Activated CD4-positive, alpha-beta T cell treated with anti-CD3 and anti-CD28 coated beads for 24 hours (primary cell): ENCODE measurements at regions not wholly inside any gene's neighbourhood (a gene's known extent, or its start where the extent isn't known, plus 50 kb on each side); places are given as distances from the start of the nearest gene placed in this dataset.
"Not testable (repeated sequence)": the region's sequence is repeated elsewhere in the genome, so short reads cannot be mapped to it uniquely, and the experiment has no call there.

Experiments
- DNase-seq, 2 donors: peaks; one replicate each; pipeline ENCODE4 v3.0.0-alpha.2; 2020; ENCODE audit warnings: low read depth in 2 of 2

DNA sequence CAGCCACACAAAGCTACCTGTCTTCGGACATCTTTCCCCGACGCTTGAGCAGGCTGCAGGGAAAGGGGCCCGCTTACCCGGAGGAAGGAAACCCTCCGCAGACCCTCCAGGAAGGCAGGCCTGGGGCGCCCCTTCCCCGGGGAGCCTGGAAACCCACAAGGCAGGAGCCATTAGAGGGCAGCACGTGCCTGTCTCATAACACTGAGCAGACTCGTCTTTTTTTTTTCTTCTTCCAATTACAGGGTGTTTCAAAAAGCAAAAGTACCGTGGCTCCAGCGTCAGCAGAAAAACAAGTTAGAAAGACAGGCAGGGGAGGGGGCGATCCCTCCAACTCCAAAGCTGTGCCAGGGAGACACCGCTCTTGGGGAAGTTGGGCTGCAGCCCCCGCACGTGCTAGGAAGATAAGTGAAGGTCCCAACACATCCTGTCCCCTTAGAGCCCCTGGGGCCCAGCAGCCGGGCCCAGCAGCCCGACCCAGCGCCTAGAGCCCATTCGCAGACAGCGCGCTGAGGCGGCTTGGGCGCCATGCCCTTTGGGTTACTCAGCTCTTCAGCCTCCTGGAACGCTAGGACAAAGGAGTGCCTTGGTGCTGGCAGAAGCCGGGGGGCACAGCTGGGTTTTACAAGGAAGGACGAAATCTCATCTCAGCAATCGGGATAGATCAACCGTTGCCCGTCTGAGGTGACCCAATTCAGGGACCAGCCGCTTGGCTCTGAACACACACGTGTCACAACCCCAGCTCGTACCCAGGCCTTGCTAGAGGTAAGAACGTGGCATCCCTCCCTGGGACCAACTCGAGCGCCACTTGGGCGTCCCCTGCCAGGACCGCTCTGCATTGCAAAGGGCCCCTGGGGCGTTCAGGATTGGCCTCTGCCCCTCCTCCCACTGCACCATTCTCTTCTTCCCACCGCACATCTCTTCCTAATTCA, 136.3 kb downstream of the LY86 start:
- DNase-seq: peak; percentile 28 to 33

DNA sequence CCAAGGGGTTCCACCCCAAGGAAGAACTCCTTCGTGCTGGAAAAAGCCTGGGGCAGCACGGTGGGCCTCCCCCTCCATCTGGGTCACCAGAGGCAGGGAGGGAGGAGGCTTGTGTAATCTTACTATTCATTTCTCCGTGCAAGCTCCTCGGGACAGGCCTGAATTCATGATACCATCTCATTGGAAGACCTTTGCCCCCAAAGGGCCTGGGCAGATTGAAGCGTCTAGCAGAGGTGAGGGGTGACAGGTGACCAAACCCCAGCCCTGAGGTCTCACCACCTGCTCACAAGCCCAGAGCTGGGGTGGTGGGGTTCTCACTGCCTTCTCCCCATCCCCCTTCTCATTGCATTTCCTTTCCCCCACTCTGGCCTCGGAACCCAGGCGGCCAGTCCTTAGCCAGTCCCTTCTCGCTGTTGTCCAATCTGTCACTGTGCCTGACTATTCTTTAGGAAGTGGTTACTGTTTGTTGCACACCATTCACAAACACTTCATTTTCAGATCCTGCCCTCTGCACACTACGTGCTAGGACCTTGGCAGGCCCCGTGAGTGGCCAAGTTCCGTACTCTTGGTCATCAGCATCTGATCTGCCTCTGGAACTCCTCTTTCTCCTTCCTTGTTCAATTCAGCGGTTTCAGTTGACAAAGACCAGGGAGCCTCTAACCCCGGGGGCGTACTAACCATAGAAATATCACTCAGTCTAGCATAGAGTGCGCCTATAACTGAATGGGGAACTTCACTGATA, 137.1 kb downstream of the LY86 start:
- DNase-seq: no peak

DNA sequence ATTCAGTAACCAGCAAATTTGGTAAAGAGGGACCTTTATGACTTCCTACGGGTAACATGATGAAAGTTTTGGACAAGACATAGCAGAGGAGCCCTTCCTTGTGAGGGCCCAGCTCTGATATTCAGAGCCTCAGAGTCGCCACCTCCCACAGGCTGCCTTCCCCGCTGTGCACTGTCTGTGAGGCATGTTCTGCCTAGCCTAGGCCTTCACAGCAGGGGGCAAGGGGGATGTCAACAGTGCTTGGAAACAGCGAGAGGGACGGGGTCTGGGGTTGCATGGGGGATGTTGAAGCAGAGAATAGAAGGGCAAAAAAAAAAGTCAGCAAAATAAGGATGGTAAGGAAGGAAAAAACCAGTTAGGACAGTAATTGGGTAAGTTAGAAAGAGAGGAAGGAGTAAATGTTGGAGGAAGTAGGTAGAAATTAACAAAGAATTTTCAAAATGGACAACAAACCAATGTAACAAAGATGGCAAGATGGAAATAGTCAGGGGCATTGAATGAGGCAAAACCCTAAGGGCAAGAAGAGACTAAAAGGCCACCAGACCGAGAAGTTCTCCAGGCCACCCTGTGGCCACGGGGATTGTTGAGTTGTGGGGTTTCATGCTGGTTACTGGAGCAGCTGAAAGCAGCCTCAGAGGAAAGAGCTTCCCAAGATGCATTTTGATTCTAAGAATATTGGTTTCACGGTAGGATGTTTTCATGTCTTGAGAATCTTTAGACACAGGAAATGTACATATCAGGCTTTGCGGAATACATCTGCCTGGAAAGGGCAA, 139.8 kb downstream of the LY86 start:
- no peak for DNase-seq

DNA sequence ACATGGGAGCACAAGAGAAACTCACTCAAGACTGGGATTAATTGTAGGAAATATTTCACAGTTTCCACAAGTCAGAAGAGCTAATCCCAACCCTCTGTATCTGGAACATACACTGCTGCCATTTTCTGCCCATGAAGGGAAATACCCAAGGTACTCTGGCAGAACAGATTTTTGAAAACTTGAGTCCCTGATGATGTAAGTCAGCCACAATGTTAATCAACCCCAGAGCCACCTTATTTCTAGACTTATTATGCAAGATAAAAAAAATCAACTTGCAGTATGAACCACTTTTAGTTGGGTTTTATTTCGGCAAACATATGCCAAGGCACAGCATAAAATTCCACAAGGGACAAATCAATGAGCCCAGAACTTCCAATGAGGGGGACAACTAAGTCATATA, 141.5 kb downstream of the LY86 start:
- DNase-seq: no peak

DNA sequence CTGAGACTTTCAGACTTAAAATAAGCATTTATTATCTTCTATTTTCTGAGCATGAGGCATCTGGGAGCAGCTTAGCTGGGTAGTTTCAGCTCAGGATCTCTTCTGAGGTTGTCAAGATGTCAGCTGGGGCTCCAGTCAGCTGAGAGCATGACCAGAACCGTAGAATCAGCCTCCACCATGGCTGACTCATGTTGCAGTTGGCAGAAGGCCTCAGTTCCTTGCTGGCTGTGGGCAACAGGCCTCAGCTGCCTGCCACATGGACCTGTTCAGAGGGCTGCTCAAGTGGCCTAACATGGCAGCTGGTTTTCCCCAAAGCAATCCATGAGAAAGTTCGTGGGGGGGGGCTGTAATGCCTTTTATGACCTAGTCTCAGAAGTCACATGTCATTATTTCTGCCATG, 142.3 kb downstream of the LY86 start:
- no peak for DNase-seq

DNA sequence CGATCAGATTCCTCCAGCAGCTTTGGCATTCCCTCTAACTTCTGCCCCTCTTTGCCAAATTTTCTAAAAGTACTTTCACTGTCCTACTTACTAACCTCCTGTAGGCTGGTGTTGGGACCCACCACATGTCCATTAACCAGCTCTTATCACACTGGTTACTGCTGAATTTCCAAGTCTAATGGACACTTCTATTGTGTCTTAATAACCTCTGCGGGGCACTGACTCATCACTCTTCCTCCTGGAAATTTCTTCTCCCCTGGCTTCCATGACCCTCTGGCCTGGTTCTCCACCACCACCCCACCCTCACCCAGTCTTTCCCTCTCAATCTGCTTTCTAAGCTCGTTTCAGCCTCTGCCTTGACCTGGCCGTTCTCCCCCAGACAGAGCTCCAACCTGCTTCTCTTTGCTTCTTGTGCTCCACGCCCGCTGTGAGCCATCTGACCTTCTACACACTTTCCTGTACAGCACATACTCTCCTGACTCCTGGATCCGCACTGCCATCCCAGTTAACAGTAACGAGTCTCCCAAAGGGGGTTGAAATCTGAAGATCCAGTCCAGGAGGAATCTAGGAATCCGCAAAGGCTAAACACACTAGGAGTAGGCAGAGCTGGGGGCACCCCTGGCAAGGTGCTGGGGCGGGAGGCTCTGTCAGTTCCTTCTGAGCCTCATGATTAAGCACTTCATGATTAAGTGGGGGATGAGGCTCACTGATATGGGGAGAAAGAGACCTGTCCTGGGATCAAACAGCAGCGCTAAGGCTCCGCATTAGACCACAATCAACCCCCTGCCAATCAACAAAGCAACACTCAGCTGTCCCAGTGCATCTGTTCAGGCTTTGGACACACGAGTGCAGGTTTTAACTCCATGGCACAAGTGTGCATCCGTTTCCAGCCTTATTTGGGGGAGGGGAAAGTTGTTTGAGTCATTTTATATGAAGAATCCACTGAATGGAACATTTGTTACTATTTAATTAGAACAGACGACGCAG, 146.3 kb downstream of the LY86 start:
- no peak for DNase-seq

DNA sequence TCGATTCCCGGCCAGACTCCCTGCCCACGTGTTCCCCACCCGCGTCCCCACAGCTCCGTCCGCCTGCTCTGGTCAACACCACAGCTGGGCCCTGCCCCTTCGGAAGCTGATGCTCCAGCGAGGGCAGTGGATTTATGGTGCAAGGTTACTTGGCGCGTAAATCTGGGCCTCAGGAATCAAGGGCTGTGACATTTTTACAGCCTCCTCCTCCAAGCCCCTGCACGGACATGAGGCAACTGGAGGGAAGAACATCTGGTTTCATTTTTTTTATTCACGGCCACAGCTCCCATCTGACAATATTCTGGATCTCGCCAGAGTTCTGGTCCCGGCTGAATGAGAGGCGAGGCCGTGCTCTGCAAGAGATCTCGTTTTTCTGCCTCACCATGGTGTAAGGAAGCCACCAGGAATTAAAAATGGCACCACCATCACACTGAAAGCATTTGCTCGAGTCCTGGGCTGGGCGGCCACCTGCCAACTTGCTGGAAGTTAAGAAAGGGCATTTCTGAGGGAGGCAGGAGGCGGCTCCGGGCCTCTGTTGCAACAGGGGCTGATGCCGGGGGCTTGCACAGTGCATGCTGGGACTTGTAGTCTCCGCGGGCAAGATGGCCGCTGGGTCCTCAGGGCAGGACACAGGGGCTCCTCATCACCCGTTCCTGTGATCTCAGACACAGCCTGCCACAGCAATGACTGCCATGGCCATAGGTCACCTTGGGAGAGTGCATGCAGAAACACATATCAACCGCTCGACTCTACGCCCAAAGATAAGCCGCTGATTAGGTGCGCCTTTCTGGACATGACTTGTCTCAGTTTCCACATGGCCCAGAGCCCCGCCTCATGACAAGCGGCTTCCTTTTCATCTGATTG, 148.5 kb downstream of the LY86 start:
- DNase-seq: no peak

DNA sequence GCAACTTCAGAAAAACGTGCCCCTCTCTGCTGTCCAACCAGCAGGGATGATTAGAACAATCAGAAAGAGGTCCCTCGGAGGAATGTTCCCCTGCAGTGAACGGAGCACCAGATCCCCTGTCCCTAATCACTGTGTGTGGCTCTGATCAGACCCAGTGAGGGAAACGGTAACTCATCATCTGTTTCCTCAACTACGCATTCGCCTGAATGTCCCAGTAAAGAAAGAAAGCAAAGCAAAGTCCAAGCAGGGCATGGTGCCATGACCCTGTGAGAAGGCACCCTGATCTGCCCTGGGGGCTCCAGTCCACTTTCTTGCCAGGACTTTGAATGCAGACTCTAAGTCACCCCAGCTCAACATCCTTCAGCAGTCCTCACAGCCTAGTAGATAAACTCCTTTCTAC, 149.2 kb downstream of the LY86 start:
- DNase-seq: no peak

DNA sequence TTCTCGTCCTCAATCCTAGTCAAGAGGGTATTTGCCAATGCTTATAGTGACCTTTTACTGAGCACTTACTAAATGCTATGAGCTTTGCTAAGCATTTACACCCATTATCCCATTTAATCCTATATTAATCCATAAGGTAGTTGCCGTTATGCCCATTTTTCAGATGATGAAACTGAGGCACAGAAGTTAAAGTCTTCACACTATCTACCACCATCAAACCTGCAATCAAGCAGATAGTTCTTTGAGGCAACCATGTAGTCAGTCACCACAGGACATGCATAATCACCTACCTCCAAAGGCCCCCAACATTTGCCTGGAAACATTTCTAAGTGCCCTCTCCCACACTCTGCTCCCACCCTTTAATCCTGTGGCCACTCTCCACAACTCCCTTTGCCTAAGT, 149.6 kb downstream of the LY86 start:
- DNase-seq: no peak

DNA sequence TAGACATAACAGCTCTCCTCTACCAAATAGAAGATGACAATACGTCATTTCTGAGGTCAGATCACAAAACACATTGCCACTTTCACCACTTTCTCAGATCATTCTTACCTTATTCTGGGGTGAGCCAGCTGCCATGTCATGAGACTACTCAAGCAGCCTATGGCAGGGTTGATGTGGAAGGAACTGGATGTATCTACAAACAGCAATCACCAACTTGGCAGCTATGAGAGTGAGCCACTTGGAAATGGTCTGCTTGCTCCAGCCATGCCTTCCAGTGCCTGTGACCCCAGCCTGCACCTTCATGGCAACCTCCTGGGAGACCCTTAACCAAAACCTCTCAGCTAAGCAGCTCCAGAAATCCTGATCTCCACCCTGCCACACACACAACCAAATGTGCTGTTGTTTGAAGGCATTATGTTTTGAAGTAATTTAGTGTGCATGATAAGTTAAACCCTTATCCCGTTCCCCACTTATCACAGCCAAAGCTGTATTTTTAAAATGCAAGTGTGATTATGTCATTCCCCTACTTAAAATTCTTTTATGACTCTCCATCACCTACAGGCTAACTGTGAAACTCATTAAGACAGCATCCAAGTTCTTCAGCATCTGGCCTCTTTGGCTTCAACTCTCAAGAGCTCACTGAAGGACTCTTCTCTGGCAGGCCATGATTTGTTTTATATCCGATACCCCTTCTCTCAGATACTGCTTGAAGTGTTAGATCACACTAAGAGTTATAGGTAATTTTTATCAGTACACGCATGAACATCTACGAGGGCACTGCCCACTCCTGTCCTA, 150.6 kb downstream of the LY86 start:
- no peak for DNase-seq

DNA sequence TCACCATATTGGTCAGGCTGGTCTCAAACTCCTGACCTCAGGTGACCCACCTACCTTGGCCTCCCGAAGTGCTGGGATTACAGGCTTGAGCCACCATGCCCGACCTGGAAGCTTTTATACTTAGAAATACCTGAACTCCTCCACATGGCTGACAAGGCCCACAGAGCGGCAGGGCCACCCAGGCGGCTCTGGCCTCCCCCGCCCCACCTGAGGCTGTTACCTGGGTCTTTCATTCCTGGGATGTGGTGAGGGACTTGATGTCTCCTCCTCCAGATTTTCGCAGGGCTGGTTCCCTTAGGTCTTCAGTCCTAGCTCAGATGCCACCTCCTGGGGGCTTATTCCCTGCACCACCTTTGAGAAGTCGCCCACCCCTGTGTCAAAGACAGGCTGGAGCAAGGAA, 152.1 kb downstream of the LY86 start:
- no peak for DNase-seq

DNA sequence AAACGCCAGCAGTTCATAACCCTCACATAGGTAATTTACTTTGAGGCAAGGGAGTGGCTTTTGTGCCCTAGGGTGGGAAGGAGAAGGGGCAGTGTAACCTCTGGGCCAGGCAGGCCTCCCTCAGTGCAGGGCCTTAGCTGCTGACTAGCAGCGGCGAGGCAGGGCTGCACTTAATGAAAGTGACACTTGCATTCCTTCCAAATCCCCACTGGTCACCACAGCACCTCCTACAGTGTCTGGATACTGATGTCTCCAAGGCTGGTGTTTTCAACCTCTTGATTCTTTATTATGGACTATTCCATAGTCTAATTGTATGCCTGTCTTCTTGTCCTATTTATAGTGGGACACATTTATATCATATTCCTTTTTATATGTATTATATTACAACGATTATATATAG, 152.7 kb downstream of the LY86 start:
- DNase-seq: no peak

DNA sequence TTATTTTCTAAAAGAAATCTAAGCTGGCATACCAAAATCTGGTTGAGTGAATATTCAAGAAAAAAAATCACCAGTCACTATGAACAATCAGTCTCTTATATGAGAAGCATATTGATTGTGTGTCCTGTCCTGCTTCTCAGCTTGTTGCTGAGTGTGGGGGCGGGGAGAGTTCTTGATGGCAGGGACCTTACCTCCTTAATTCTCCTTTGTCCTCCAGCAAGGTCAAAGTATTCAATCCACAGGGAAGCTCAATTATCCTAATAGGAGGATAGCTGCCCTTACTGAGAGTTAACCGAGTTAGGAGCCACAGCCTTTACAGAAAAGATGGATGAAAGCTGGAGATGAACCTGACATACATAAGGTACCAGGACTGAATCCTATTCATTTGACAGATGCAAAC, 154.0 kb downstream of the LY86 start:
- no peak for DNase-seq

DNA sequence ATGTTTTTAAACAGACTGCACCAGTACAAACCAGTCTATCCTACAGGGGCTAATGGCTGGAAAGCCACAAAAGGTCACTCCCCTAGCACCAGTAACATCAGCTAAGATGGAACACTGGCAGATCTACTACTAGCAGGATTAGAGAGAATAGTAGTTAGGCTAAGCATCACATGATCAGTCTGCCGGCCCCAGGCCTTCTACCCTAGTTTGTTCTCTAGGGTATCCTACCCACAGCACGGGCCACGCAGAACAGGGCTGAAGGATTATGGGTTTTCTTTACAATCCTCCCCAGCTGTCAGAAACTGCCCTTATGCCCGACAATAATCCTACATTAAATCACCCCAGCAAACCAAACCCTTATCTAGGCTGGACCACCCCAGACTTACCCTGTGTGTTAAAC, 156.0 kb downstream of the LY86 start:
- DNase-seq: no peak

DNA sequence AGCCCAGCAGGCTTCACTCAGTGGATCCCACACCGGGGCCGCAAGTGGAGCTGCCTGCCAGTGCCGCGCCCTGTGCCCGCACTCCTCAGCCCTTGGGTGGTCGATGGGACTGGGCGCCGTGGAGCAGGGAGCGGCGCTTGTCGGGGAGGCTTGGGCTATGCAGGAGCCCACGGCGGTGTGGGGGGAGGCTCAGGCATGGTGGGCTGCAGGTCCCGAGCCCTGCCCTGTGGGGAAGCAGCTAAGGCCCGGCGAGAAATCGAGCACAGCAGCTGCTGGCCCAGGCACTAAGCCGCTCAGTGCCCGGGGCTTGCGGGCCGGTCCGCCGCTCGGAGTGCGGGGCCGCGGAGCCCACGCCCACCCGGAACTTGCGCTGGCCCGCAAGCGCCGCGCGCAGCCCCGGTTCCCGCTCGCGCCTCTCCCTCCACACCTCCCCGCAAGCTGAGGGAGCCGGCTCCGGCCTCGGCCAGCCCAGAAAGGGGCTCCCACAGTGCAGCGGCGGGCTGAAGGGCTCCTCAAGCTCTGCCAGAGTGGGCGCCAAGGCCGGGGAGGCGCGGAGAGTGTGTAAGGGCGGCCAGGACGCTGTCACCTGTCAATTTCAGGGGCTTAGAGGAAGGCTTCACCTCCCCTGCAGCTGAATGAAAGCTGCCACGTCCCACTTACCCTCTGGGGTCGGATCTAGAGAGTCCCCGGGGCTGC, 157.3 kb downstream of the LY86 start:
- not testable (repeated sequence) for DNase-seq

DNA sequence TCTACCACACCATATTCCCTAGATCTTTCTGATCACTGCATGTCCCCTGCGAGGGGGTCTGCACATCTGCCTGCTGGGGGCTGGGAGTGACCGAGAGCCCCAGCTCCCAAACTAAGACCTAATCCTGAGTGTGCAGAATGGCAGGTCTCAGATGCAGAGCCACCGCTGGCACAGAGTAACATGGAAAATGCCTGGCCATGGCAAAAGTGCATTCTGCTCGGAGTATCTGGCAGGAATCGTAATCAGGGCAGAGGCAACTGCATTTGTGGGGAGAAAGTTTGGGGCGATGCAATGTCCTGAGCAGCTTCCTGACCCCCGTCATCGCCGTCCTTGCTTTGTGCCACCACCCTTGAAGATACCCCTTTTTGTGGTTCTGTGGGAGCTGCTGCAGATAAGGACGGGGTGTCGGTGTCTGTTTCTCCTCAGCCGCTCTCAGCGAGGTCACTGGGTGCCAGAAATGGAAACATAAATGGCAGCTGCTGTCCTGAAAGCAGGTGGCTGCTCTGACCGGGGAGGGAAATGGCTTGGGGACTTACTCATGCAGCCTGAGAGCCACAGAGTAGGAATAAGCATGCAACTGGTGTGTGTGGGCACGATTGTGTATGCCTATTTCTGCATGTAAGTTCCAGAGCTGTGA, 157.9 kb downstream of the LY86 start:
- DNase-seq: no peak

DNA sequence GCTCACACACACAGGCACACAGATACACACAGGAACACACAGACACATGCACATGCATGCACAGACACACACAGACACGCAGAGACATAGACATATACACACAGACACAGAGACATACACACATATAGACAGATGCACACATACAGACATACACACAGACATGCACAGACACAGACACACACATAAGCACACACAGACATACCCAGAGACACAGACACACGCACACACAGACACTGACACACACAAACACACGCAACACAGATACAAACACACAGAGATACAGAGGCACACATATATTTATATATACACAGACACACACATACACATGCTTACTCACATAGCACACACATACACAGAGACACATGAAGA, 158.4 kb downstream of the LY86 start:
- DNase-seq: no peak

DNA sequence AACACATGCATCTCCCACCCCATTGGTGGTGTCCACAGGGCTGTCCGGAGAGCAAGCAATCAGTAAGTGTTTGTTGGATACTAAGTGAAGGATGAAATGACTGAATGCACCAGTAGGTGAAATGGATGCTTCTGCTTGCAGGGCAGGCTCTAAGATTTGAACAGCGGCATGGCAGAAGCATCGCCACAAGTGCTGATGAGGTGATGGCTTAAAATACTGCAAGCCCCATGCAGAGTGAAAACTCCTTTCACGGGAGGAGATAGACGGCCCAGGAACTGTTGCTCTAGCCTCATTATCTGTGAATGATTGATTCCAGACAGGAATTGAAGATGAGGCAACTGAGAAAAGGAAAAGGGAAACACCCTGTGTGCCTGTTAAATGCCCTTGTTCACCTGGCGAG, 158.9 kb downstream of the LY86 start:
- no peak for DNase-seq
